ENCODE measurements at regions not wholly inside any gene's neighbourhood (a gene's known extent, or its start where the extent isn't known, plus 50 kb on each side); places are given as distances from the start of the nearest gene placed in this dataset.

- TF ChIP-seq CTCF (IDR thresholded peaks at IDR 0.05) (no peak), POLR2A (IDR thresholded peaks at IDR 0.05) (no peak), EP300 (IDR thresholded peaks at IDR 0.05) (no peak)
Measured at GRCh38 chr3:30084316-30084715, 522.1 kb upstream of the TGFBR2 start.
